ENCODE measurements at regions not wholly inside any gene's neighbourhood (a gene's known extent, or its start where the extent isn't known, plus 50 kb on each side); places are given as distances from the start of the nearest gene placed in this dataset.

DNA sequence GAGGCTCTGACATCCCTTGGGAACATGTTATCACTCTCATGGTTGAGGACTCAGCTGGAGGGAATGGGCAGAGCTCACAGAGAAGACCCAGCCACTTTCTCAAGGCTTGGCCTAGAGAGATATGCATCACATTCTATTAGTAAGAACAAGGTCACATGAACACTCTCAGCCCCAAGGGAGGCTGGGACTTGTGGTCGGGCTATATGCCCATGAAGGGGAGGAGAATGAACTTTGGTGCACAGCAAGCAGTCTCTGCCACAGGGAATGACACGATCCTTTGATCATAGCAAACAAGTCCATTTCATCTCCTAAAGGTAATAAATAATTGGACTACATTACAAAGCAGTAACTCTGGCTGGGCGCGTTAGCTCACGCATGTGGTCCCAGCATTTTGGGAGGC is 105.7 kb downstream of the SYF2 start:
- Histone ChIP-seq H3K4ac (ENCODE audit: low read depth in 1 of 2, low read length in 2 of 2) (no peak overlapping the region), H2BK120ac (ENCODE audit: low read depth, low read length) (no peak overlapping the region), H2AFZ (ENCODE audit: low read depth, low read length) (no peak overlapping the region), H3K9me3 (ENCODE audit: control insufficient read depth, low read length) (no peaks in the 10 kb centered on the region), H3K4me2 (ENCODE audit: low read length, poor library complexity, severe bottlenecking) (no peak overlapping the region), H3K18ac (ENCODE audit: low read depth in 1 of 2, low read length in 2 of 2) (no peak overlapping the region), H4K8ac (ENCODE audit: low read length) (no peak overlapping the region), H3K36me3 (ENCODE audit: control insufficient read depth in 1 of 2, insufficient read depth in 2 of 2, low read depth in 1 of 2, low read length in 2 of 2) (no peaks in the 10 kb centered on the region), H3K4me1 (ENCODE audit: control insufficient read depth, insufficient read depth, low read depth, low read length) (no peaks in the 10 kb centered on the region), H3K14ac (ENCODE audit: low read length in 2 of 2) (no peak overlapping the region), H2AK5ac (ENCODE audit: low read length, severe bottlenecking) (no peak overlapping the region), H3K79me1 (replicated peaks; ENCODE audit: low read length, poor library complexity, severe bottlenecking) (no peaks in the 10 kb centered on the region), H3K9ac (ENCODE audit: low read length) (no peak overlapping the region), H3K23ac (ENCODE audit: low read length in 2 of 2) (no peak overlapping the region), H2BK15ac (ENCODE audit: low read depth, poor library complexity, severe bottlenecking) (no peak overlapping the region), H3K4me3 (ENCODE audit: insufficient read depth in 1 of 2, low read depth in 1 of 2, low read length in 2 of 2) (no peak overlapping the region), H4K91ac (ENCODE audit: low read length) (no peak overlapping the region), H3K27me3 (ENCODE audit: control insufficient read depth in 1 of 2, insufficient read depth in 1 of 2, low read length in 2 of 2) (peaks cover 14 to 18% of the 10 kb centered on the region in 2 experiments), H2BK5ac (ENCODE audit: low read depth, low read length, poor library complexity, severe bottlenecking) (no peak overlapping the region), H2BK12ac (ENCODE audit: low read length in 2 of 2) (no peak overlapping the region), H3K27ac (ENCODE audit: low read length, poor library complexity, severe bottlenecking) (no peak overlapping the region)
- no peak for DNase-seq
- 92% methylated on average over 5 of the region's 5 CpGs for WGBS

DNA sequence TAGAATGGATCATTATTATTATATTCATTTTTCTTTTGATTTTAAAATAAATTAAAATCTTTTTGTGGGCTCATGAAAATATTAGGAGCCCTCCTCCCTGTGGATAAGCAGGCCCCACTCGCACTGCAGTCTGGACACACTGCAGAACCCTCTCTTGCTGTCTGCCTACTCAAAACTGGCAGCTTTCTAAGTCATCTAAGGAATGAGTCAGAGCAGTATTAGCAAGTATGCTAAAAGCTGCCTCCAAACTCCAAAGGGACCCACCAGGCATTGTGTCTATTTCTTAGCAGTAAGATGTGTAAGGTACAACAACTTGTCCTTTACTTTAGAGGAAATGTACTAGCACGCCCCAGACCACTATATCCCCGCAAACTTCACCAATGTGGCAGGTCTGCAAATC is 108.8 kb downstream of the SYF2 start:
- no peak overlapping the region for H3K4ac ChIP-seq (ENCODE audit: low read depth in 1 of 2, low read length in 2 of 2)
- no peak overlapping the region for H2BK15ac ChIP-seq (ENCODE audit: low read depth, poor library complexity, severe bottlenecking)
- WGBS, result 93% methylated on average over 3 of the region's 3 CpGs
- H3K36me3 ChIP-seq (ENCODE audit: control insufficient read depth in 1 of 2, insufficient read depth in 2 of 2, low read depth in 1 of 2, low read length in 2 of 2), result no peaks in the 10 kb centered on the region
- no peak overlapping the region for H3K14ac ChIP-seq (ENCODE audit: low read length in 2 of 2)
- no peak overlapping the region for H3K18ac ChIP-seq (ENCODE audit: low read depth in 1 of 2, low read length in 2 of 2)
- no peak overlapping the region for H2AK5ac ChIP-seq (ENCODE audit: low read length, severe bottlenecking)
- H3K4me2 ChIP-seq (ENCODE audit: low read length, poor library complexity, severe bottlenecking), result no peak overlapping the region
- no peak overlapping the region for H2BK120ac ChIP-seq (ENCODE audit: low read depth, low read length)
- no peak overlapping the region for H4K91ac ChIP-seq (ENCODE audit: low read length)
- H4K8ac ChIP-seq (ENCODE audit: low read length), result no peak overlapping the region
- no peaks in the 10 kb centered on the region for H3K9me3 ChIP-seq (ENCODE audit: control insufficient read depth, low read length)
- H3K4me1 ChIP-seq (ENCODE audit: control insufficient read depth, insufficient read depth, low read depth, low read length), result no peaks in the 10 kb centered on the region
- H2AFZ ChIP-seq (ENCODE audit: low read depth, low read length), result no peak overlapping the region
- H3K27ac ChIP-seq (ENCODE audit: low read length, poor library complexity, severe bottlenecking), result no peak overlapping the region
- no peak for DNase-seq
- H3K79me1 ChIP-seq (replicated peaks; ENCODE audit: low read length, poor library complexity, severe bottlenecking), result no peaks in the 10 kb centered on the region
- peaks cover 2 to 22% of the 10 kb centered on the region in 2 experiments for H3K27me3 ChIP-seq (ENCODE audit: control insufficient read depth in 1 of 2, insufficient read depth in 1 of 2, low read length in 2 of 2)
- no peak overlapping the region for H3K4me3 ChIP-seq (ENCODE audit: insufficient read depth in 1 of 2, low read depth in 1 of 2, low read length in 2 of 2)
- H3K9ac ChIP-seq (ENCODE audit: low read length), result no peak overlapping the region
- no peak overlapping the region for H2BK5ac ChIP-seq (ENCODE audit: low read depth, low read length, poor library complexity, severe bottlenecking)
- no peak overlapping the region for H2BK12ac ChIP-seq (ENCODE audit: low read length in 2 of 2)
- no peak overlapping the region for H3K23ac ChIP-seq (ENCODE audit: low read length in 2 of 2)

DNA sequence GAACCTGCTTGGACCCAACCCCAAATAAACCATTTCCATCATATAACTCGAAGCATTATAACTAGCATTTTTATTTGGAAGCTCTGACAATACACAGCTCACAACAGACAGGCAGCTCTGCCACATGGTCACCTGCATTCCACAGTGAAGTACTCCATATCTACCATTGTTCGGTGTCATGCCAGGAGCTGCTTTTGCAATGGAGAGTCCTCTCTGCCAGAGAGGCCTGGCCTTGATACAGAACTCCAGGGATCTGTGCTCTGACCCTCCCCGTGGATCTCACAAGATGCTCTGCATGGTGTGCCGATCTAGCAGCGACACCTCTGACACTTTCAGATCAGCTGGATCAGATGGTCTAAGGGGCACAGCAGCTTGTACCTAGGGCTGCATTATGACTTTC is 109.6 kb downstream of the SYF2 start:
- H4K91ac ChIP-seq (ENCODE audit: low read length), result no peak overlapping the region
- H3K9ac ChIP-seq (ENCODE audit: low read length), result no peak overlapping the region
- H3K14ac ChIP-seq (ENCODE audit: low read length in 2 of 2), result no peak overlapping the region
- 77% methylated on average over 5 of the region's 5 CpGs for WGBS
- no peak overlapping the region for H3K23ac ChIP-seq (ENCODE audit: low read length in 2 of 2)
- no peaks in the 10 kb centered on the region for H3K36me3 ChIP-seq (ENCODE audit: control insufficient read depth in 1 of 2, insufficient read depth in 2 of 2, low read depth in 1 of 2, low read length in 2 of 2)
- H3K4me2 ChIP-seq (ENCODE audit: low read length, poor library complexity, severe bottlenecking), result no peak overlapping the region
- no peak overlapping the region for H2BK5ac ChIP-seq (ENCODE audit: low read depth, low read length, poor library complexity, severe bottlenecking)
- H2BK12ac ChIP-seq (ENCODE audit: low read length in 2 of 2), result no peak overlapping the region
- no peaks in the 10 kb centered on the region for H3K79me1 ChIP-seq (replicated peaks; ENCODE audit: low read length, poor library complexity, severe bottlenecking)
- H2BK120ac ChIP-seq (ENCODE audit: low read depth, low read length), result no peak overlapping the region
- H3K18ac ChIP-seq (ENCODE audit: low read depth in 1 of 2, low read length in 2 of 2), result no peak overlapping the region
- peaks cover under 1% of the 10 kb centered on the region for H3K9me3 ChIP-seq (ENCODE audit: control insufficient read depth, low read length)
- H2AK5ac ChIP-seq (ENCODE audit: low read length, severe bottlenecking), result no peak overlapping the region
- no peak overlapping the region for H4K8ac ChIP-seq (ENCODE audit: low read length)
- no peak overlapping the region for H2BK15ac ChIP-seq (ENCODE audit: low read depth, poor library complexity, severe bottlenecking)
- no peak overlapping the region for H3K27ac ChIP-seq (ENCODE audit: low read length, poor library complexity, severe bottlenecking)
- no peak for DNase-seq
- H3K4me1 ChIP-seq (ENCODE audit: control insufficient read depth, insufficient read depth, low read depth, low read length), result no peaks in the 10 kb centered on the region
- peaks cover 0 to 28% of the 10 kb centered on the region in 2 experiments for H3K27me3 ChIP-seq (ENCODE audit: control insufficient read depth in 1 of 2, insufficient read depth in 1 of 2, low read length in 2 of 2)
- no peak overlapping the region for H2AFZ ChIP-seq (ENCODE audit: low read depth, low read length)
- H3K4me3 ChIP-seq (ENCODE audit: insufficient read depth in 1 of 2, low read depth in 1 of 2, low read length in 2 of 2), result no peak overlapping the region
- no peak overlapping the region for H3K4ac ChIP-seq (ENCODE audit: low read depth in 1 of 2, low read length in 2 of 2)

DNA sequence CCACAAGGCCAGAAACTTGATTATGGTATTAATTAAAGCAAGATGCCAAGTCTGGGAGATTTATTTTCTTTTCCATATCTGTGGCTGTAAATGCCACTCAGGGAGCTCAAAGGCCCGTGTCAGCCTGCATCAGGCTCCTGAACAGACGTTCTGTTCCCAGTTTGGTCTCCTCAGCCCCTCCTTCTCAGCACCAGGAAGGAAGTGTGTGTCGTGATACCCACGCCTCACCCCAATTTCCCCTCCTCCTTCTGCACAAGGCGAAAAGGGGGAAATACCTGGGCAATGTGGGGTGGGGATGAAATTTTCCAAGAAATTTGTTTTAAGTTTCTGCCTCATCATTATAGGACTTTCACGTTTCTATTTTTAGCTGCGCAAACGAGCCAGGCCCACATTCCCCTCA is 112.0 kb downstream of the SYF2 start:
- H3K9me3 ChIP-seq (ENCODE audit: control insufficient read depth, low read length), result peaks cover 9% of the 10 kb centered on the region
- no peak overlapping the region for H3K4me2 ChIP-seq (ENCODE audit: low read length, poor library complexity, severe bottlenecking)
- no peak overlapping the region for H2BK12ac ChIP-seq (ENCODE audit: low read length in 2 of 2)
- no peak overlapping the region for H2BK120ac ChIP-seq (ENCODE audit: low read depth, low read length)
- H3K36me3 ChIP-seq (ENCODE audit: control insufficient read depth in 1 of 2, insufficient read depth in 2 of 2, low read depth in 1 of 2, low read length in 2 of 2), result no peaks in the 10 kb centered on the region
- no peak overlapping the region for H2BK15ac ChIP-seq (ENCODE audit: low read depth, poor library complexity, severe bottlenecking)
- no peaks in the 10 kb centered on the region for H3K4me1 ChIP-seq (ENCODE audit: control insufficient read depth, insufficient read depth, low read depth, low read length)
- no peak overlapping the region for H3K14ac ChIP-seq (ENCODE audit: low read length in 2 of 2)
- 58% methylated on average over 5 of the region's 8 CpGs for WGBS
- H3K79me1 ChIP-seq (replicated peaks; ENCODE audit: low read length, poor library complexity, severe bottlenecking), result no peaks in the 10 kb centered on the region
- no peak overlapping the region for H2AFZ ChIP-seq (ENCODE audit: low read depth, low read length)
- H3K4me3 ChIP-seq (ENCODE audit: insufficient read depth in 1 of 2, low read depth in 1 of 2, low read length in 2 of 2), result no peak overlapping the region
- no peak overlapping the region for H4K8ac ChIP-seq (ENCODE audit: low read length)
- H3K23ac ChIP-seq (ENCODE audit: low read length in 2 of 2), result no peak overlapping the region
- H3K9ac ChIP-seq (ENCODE audit: low read length), result no peak overlapping the region
- H3K18ac ChIP-seq (ENCODE audit: low read depth in 1 of 2, low read length in 2 of 2), result no peak overlapping the region
- no peak for DNase-seq
- H2AK5ac ChIP-seq (ENCODE audit: low read length, severe bottlenecking), result no peak overlapping the region
- H4K91ac ChIP-seq (ENCODE audit: low read length), result no peak overlapping the region
- no peak overlapping the region for H2BK5ac ChIP-seq (ENCODE audit: low read depth, low read length, poor library complexity, severe bottlenecking)
- peaks cover 8 to 37% of the 10 kb centered on the region in 2 experiments for H3K27me3 ChIP-seq (ENCODE audit: control insufficient read depth in 1 of 2, insufficient read depth in 1 of 2, low read length in 2 of 2)
- H3K4ac ChIP-seq (ENCODE audit: low read depth in 1 of 2, low read length in 2 of 2), result no peak overlapping the region
- no peak overlapping the region for H3K27ac ChIP-seq (ENCODE audit: low read length, poor library complexity, severe bottlenecking)

Data from mesenchymal stem cell (in vitro differentiated cells and primary cell).